Ovary (tissue), 7 donors: ENCODE measurements at regions not wholly inside any gene's neighbourhood (a gene's known extent, or its start where the extent isn't known, plus 50 kb on each side); places are given as distances from the start of the nearest gene placed in this dataset.

Source experiments
- DNase-seq, 5 donors: peaks; one replicate each; pipeline ENCODE4 v3.0.0-alpha.2; 2019 to 2020
- H3K27ac ChIP-seq, 2 donors: fragments of 200-600 bp; one replicate each; pipeline versions ENCODE4 v1.5.1 to v1.8.0; 2019 to 2022
- H3K27me3 ChIP-seq: fragments of 200-600 bp; one replicate; pipeline ENCODE4 v1.8.0; 2022
- H3K36me3 ChIP-seq: fragments of 200-600 bp; sonication (generic); one replicate; pipeline ENCODE4 v1.5.1; 2019
- H3K4me1 ChIP-seq: one replicate; pipeline ENCODE4 v1.8.1; 2013; ENCODE audit warnings: mild to moderate bottlenecking, moderate library complexity; ENCODE audit not compliant: insufficient read depth
- H3K4me3 ChIP-seq: fragments of 200-600 bp; sonication (generic); one replicate; pipeline ENCODE4 v1.5.1; 2017
- H3K9me3 ChIP-seq, 2 donors: fragments of 200-600 bp in 1 of 2; sonication (generic) in 1 of 2; one replicate each; pipeline versions ENCODE4 v1.5.1 to v1.8.1; 2013 to 2019; ENCODE audit warnings: mild to moderate bottlenecking in 1 of 2, moderate library complexity in 1 of 2
- CTCF ChIP-seq, 3 donors: fragments of 450-650 bp in 2 of 3; fragments of 200-600 bp in 1 of 3; IDR thresholded peaks; one replicate each; pipeline versions ENCODE4 v1.5.1 to v1.8.0; 2016 to 2022; ENCODE audit warnings: antibody characterized with exemption in 3 of 3, mild to moderate bottlenecking in 1 of 3
- EP300 ChIP-seq: sonication (generic); formaldehyde crosslinking; IDR thresholded peaks from one replicate; pipeline ENCODE4 v1.6.1; 2017; ENCODE audit warnings: antibody characterized with exemption
- POLR2A ChIP-seq: fragments of 450-650 bp; IDR thresholded peaks from one replicate; pipeline ENCODE4 v1.6.1; 2017; ENCODE audit warnings: antibody characterized with exemption, mild to moderate bottlenecking, moderate library complexity
- WGBS, 3 donors: extraction: QIAGEN DNeasy Blood & Tissue Kit in 1 of 3; methylation state at CpG; one replicate each; pipeline versions ENCODE4 v1.1.5 to v1.1.7; 2013 to 2017; 5-methylcytosine and 5-hydroxymethylcytosine counted together
- intact Hi-C, 4 donors: fragments of 100-400 bp; cut with DNase I; formaldehyde crosslinking; loops; one replicate each; pipeline versions ENCODE4 v1.11.0 to v1.15.1; 2022 to 2023
- donor health status: DM: no; HTN: no; CAD: no; lungs with moderate emphysema.
- donor health status: DM: no; HTN: no; CAD: no.
- donor health status: Bipolar disorder and iron deficiency.
- donor health status: DM: no; HTN: no; CAD: no.
- donor health status: DM: yes; HTN: yes; CAD: no.

- no peak for TF ChIP-seq POLR2A
- TF ChIP-seq CTCF (IDR thresholded peaks at IDR 0.05): no peak
- no peak for TF ChIP-seq EP300
- Histone ChIP-seq H3K9me3 (no peaks in the 10 kb centered on the region), H3K4me3 (no peak overlapping the region), H3K27me3 (no peaks in the 10 kb centered on the region), H3K4me1 (no peaks in the 10 kb centered on the region), H3K27ac (no peak overlapping the region), H3K36me3 (no peaks in the 10 kb centered on the region)
- intact Hi-C loops: no loop called here
- 72 to 77% (median 74%) methylated on average over 6 of the region's 6 CpGs for WGBS, 3 donors
- no peak for DNase-seq
Observed at GRCh38 chr5:35436400-35437057, 181.1 kb upstream of the SPEF2 start.

- no peak for TF ChIP-seq CTCF (IDR thresholded peaks at IDR 0.05)
- TF ChIP-seq EP300: no peak
- no peak for TF ChIP-seq POLR2A
- WGBS, 3 donors: 55 to 56% (median 55%) methylated on average over 5 of the region's 5 CpGs
- no peaks in the 10 kb centered on the region for H3K4me1 ChIP-seq
- no peaks in the 10 kb centered on the region for H3K9me3 ChIP-seq
- no peaks in the 10 kb centered on the region for H3K27me3 ChIP-seq
- intact Hi-C loops: no loop called here
- no peak overlapping the region for H3K4me3 ChIP-seq
- H3K36me3 ChIP-seq: no peaks in the 10 kb centered on the region
- no peak overlapping the region for H3K27ac ChIP-seq
- no peak for DNase-seq
Observed at GRCh38 chr5:35430381-35431162, 187.1 kb upstream of the SPEF2 start.

GRCh38 chr5:35420200-35420599 lies 189.9 kb upstream of the PRLR start:
- Histone ChIP-seq H3K4me3 (no peak overlapping the region), H3K4me1 (peaks cover 1% of the 10 kb centered on the region), H3K9me3 (no peaks in the 10 kb centered on the region), H3K27me3 (no peaks in the 10 kb centered on the region), H3K27ac (no peak overlapping the region), H3K36me3 (no peaks in the 10 kb centered on the region)
- 86 to 97% (median 91%) methylated on average over 1 of the region's 1 CpG for WGBS, 3 donors
- DNase-seq: no peak
- intact Hi-C loops: no loop called here
- TF ChIP-seq POLR2A (no peak), EP300 (no peak), CTCF (IDR thresholded peaks at IDR 0.05) (no peak)

GRCh38 chr5:35417040-35417439 lies 186.8 kb upstream of the PRLR start:
- Histone ChIP-seq H3K36me3 (no peaks in the 10 kb centered on the region), H3K27ac (no peak overlapping the region), H3K4me1 (peaks cover 1% of the 10 kb centered on the region), H3K9me3 (no peaks in the 10 kb centered on the region), H3K4me3 (no peak overlapping the region), H3K27me3 (no peaks in the 10 kb centered on the region)
- intact Hi-C loops: no loop called here
- WGBS, 3 donors: 61 to 90% (median 73%) methylated on average over 4 of the region's 4 CpGs
- TF ChIP-seq POLR2A (no peak), CTCF (IDR thresholded peaks at IDR 0.05) (no peak), EP300 (no peak)
- DNase-seq: no peak
